WTC11 (cell line): ENCODE measurements at regions not wholly inside any gene's neighbourhood (a gene's known extent, or its start where the extent isn't known, plus 50 kb on each side); places are given as distances from the start of the nearest gene placed in this dataset.

Source experiments
- ATAC-seq: fragments of 200-7000 bp; cut with Tn5 transposase; 2 replicates; pipeline ENCODE4 v1.10.0; 2021; ENCODE audit warnings: mild to moderate bottlenecking, moderate library complexity
- CTCF ChIA-PET: fragments of 300-600 bp; sonication (Branson Sonifier 250); formaldehyde crosslinking; loops from one replicate; lab custom pipeline; 2021; ENCODE audit warnings: antibody characterized with exemption; lab: Charles Lee
- POLR2A ChIA-PET: fragments of 350-600 bp; sonication (Branson Sonifier 250); formaldehyde crosslinking; loops from one replicate; lab custom pipeline; 2021; ENCODE audit warnings: antibody characterized with exemption; lab: Charles Lee
- DNase-seq: peaks from one replicate; pipeline ENCODE4 v3.0.0; 2021; ENCODE audit warnings: low spot score
- H3K27ac Mint-ChIP-seq: 2 replicates; pipeline ENCODE4 v1.8.0; 2021; ENCODE audit warnings: mixed read lengths
- H3K27me3 Mint-ChIP-seq: 2 replicates; pipeline ENCODE4 v1.8.0; 2021; ENCODE audit warnings: low read depth, mild to moderate bottlenecking, moderate library complexity, mixed read lengths
- H3K36me3 Mint-ChIP-seq: 2 replicates; pipeline ENCODE4 v1.8.0; 2021; ENCODE audit warnings: mixed read lengths
- H3K4me1 Mint-ChIP-seq: 2 replicates; pipeline ENCODE4 v1.8.0; 2022; ENCODE audit warnings: mixed read lengths
- H3K4me3 Mint-ChIP-seq: 2 replicates; pipeline ENCODE4 v1.8.0; 2021; ENCODE audit warnings: mild to moderate bottlenecking, moderate library complexity, mixed read lengths
- H3K9me3 Mint-ChIP-seq: 2 replicates; pipeline ENCODE4 v1.8.0; 2021; ENCODE audit warnings: mixed read lengths
- CREB1 ChIP-seq: sonication (generic); formaldehyde crosslinking; IDR thresholded peaks from 2 replicates; pipeline ENCODE4 v1.8.0; 2023; ENCODE audit warnings: mild to moderate bottlenecking, missing genetic modification reagents
- ERG ChIP-seq: fragments of 250-450 bp; sonication (Bioruptor Pico); IDR thresholded peaks from 2 replicates; pipeline ENCODE4 v1.8.0; 2021; ENCODE audit warnings: mild to moderate bottlenecking
- MXD4 ChIP-seq: fragments of 250-450 bp; sonication (Bioruptor Pico); IDR thresholded peaks from 2 replicates; pipeline ENCODE4 v1.8.0; 2021; ENCODE audit warnings: mild to moderate bottlenecking, moderate library complexity, borderline replicate concordance
- NFYB ChIP-seq: sonication (generic); formaldehyde crosslinking; conservative IDR thresholded peaks from 2 replicates; pipeline ENCODE4 v1.8.0; 2022; ENCODE audit warnings: low read depth, missing genetic modification reagents
- PRRX2 ChIP-seq: fragments of 250-450 bp; sonication (Bioruptor Pico); IDR thresholded peaks from 2 replicates; pipeline ENCODE4 v1.8.0; 2021; ENCODE audit warnings: mild to moderate bottlenecking
- RELA ChIP-seq: sonication (generic); formaldehyde crosslinking; IDR thresholded peaks from 2 replicates; pipeline ENCODE4 v1.8.1; 2022; ENCODE audit warnings: missing genetic modification reagents, mild to moderate bottlenecking, borderline replicate concordance
- SMAD4 ChIP-seq: sonication (generic); formaldehyde crosslinking; IDR thresholded peaks from 2 replicates; pipeline ENCODE4 v1.8.0; 2022; ENCODE audit warnings: mild to moderate bottlenecking, missing genetic modification reagents
- TP53 ChIP-seq: sonication (generic); formaldehyde crosslinking; IDR thresholded peaks from 2 replicates; pipeline ENCODE4 v1.8.1; 2023; ENCODE audit warnings: mild to moderate bottlenecking, missing genetic modification reagents
- ZNF416 ChIP-seq: fragments of 250-450 bp; sonication (Bioruptor Pico); IDR thresholded peaks from 2 replicates; pipeline ENCODE4 v1.9.0; 2021; ENCODE audit warnings: mild to moderate bottlenecking, inconsistent platforms
- TF ChIP-seq, protein P1 (sequence below): sonication (generic); formaldehyde crosslinking; IDR thresholded peaks from 2 replicates; pipeline ENCODE4 v1.8.1; 2022; ENCODE audit warnings: missing genetic modification reagents, borderline replicate concordance
- TF ChIP-seq, protein P2 (sequence below): sonication (generic); formaldehyde crosslinking; IDR thresholded peaks from 2 replicates; pipeline ENCODE4 v1.8.0; 2022; ENCODE audit warnings: mild to moderate bottlenecking, missing genetic modification reagents
- TF ChIP-seq, protein P3 (sequence below): sonication (generic); formaldehyde crosslinking; IDR thresholded peaks from 2 replicates; pipeline ENCODE4 v1.8.1; 2022; ENCODE audit warnings: mild to moderate bottlenecking, missing genetic modification reagents, moderate library complexity, borderline replicate concordance
- TF ChIP-seq, protein P4 (sequence below): sonication (generic); formaldehyde crosslinking; IDR thresholded peaks from 2 replicates; pipeline ENCODE4 v1.8.1; 2023; ENCODE audit warnings: mild to moderate bottlenecking, missing genetic modification reagents, borderline replicate concordance
- TF ChIP-seq, protein P5 (sequence below): fragments of 200-600 bp; IDR thresholded peaks from 2 replicates; pipeline ENCODE4 v1.8.0; 2022; ENCODE audit warnings: antibody characterized with exemption

- ATAC-seq (no peak), DNase-seq (no peak)
- peaks cover 10% of the 10 kb centered on the region for H3K36me3 Mint-ChIP-seq
- H3K27me3 Mint-ChIP-seq = peaks cover 4% of the 10 kb centered on the region
- POLR2A ChIA-PET = no interaction called here
- no peak for TF ChIP-seq PRRX2 (CRISPR knock-in tag)
- TF ChIP-seq, protein P1, sequence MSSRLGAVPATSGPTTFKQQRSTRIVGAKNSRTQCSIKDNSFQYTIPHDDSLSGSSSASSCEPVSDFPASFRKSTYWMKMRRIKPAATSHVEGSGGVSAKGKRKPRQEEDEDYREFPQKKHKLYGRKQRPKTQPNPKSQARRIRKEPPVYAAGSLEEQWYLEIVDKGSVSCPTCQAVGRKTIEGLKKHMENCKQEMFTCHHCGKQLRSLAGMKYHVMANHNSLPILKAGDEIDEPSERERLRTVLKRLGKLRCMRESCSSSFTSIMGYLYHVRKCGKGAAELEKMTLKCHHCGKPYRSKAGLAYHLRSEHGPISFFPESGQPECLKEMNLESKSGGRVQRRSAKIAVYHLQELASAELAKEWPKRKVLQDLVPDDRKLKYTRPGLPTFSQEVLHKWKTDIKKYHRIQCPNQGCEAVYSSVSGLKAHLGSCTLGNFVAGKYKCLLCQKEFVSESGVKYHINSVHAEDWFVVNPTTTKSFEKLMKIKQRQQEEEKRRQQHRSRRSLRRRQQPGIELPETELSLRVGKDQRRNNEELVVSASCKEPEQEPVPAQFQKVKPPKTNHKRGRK (CRISPR knock-in tag) = no peak
- TF ChIP-seq CREB1 = no peak
- no peak for TF ChIP-seq MXD4 (CRISPR knock-in tag)
- no peak overlapping the region for H3K27ac Mint-ChIP-seq
- no peaks in the 10 kb centered on the region for H3K4me1 Mint-ChIP-seq
- peaks cover 19% of the 10 kb centered on the region for H3K9me3 Mint-ChIP-seq
- CTCF ChIA-PET = no interaction called here
- H3K4me3 Mint-ChIP-seq = no peak overlapping the region
Measured at GRCh38 chr4:62822306-62822705, 1586.9 kb downstream of the TECRL start.

- no peak overlapping the region for H3K27ac Mint-ChIP-seq
- no peak for TF ChIP-seq RELA (CRISPR knock-in tag)
- no peak for TF ChIP-seq SMAD4 (CRISPR knock-in tag)
- TF ChIP-seq, protein P2, sequence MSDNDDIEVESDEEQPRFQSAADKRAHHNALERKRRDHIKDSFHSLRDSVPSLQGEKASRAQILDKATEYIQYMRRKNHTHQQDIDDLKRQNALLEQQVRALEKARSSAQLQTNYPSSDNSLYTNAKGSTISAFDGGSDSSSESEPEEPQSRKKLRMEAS (CRISPR knock-in tag) = 0 out of 2 replicates have a peak, but pooled peaks have one; percentile 33
- POLR2A ChIA-PET = no interaction called here
Measured at GRCh38 chr4:62816566-62816965, 1592.7 kb downstream of the TECRL start.

GRCh38 chr4:62814510-62815047 lies 1594.7 kb downstream of the TECRL start:
- no peak for TF ChIP-seq ERG
- TF ChIP-seq ZNF416 = no peak
- TF ChIP-seq, protein P3, sequence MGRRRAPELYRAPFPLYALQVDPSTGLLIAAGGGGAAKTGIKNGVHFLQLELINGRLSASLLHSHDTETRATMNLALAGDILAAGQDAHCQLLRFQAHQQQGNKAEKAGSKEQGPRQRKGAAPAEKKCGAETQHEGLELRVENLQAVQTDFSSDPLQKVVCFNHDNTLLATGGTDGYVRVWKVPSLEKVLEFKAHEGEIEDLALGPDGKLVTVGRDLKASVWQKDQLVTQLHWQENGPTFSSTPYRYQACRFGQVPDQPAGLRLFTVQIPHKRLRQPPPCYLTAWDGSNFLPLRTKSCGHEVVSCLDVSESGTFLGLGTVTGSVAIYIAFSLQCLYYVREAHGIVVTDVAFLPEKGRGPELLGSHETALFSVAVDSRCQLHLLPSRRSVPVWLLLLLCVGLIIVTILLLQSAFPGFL = no peak
- TF ChIP-seq NFYB = no peak
- TF ChIP-seq TP53 (CRISPR knock-in tag) = no peak
- TF ChIP-seq, protein P4, sequence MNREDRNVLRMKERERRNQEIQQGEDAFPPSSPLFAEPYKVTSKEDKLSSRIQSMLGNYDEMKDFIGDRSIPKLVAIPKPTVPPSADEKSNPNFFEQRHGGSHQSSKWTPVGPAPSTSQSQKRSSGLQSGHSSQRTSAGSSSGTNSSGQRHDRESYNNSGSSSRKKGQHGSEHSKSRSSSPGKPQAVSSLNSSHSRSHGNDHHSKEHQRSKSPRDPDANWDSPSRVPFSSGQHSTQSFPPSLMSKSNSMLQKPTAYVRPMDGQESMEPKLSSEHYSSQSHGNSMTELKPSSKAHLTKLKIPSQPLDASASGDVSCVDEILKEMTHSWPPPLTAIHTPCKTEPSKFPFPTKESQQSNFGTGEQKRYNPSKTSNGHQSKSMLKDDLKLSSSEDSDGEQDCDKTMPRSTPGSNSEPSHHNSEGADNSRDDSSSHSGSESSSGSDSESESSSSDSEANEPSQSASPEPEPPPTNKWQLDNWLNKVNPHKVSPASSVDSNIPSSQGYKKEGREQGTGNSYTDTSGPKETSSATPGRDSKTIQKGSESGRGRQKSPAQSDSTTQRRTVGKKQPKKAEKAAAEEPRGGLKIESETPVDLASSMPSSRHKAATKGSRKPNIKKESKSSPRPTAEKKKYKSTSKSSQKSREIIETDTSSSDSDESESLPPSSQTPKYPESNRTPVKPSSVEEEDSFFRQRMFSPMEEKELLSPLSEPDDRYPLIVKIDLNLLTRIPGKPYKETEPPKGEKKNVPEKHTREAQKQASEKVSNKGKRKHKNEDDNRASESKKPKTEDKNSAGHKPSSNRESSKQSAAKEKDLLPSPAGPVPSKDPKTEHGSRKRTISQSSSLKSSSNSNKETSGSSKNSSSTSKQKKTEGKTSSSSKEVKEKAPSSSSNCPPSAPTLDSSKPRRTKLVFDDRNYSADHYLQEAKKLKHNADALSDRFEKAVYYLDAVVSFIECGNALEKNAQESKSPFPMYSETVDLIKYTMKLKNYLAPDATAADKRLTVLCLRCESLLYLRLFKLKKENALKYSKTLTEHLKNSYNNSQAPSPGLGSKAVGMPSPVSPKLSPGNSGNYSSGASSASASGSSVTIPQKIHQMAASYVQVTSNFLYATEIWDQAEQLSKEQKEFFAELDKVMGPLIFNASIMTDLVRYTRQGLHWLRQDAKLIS (CRISPR knock-in tag) = no peak
- TF ChIP-seq, protein P5, sequence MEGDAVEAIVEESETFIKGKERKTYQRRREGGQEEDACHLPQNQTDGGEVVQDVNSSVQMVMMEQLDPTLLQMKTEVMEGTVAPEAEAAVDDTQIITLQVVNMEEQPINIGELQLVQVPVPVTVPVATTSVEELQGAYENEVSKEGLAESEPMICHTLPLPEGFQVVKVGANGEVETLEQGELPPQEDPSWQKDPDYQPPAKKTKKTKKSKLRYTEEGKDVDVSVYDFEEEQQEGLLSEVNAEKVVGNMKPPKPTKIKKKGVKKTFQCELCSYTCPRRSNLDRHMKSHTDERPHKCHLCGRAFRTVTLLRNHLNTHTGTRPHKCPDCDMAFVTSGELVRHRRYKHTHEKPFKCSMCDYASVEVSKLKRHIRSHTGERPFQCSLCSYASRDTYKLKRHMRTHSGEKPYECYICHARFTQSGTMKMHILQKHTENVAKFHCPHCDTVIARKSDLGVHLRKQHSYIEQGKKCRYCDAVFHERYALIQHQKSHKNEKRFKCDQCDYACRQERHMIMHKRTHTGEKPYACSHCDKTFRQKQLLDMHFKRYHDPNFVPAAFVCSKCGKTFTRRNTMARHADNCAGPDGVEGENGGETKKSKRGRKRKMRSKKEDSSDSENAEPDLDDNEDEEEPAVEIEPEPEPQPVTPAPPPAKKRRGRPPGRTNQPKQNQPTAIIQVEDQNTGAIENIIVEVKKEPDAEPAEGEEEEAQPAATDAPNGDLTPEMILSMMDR = no peak
- ATAC-seq (peak; percentile 69), DNase-seq (no peak)
- H3K4me3 Mint-ChIP-seq = no peak overlapping the region
- ChIA-PET POLR2A (no interaction called here), CTCF (interaction anchor here (1.0 kb wide), 1 partner anchor 15 kb away, joined by 3 read pairs; no protein-coding TSS in a partner anchor)
- H3K27me3 Mint-ChIP-seq = peaks cover 8% of the 10 kb centered on the region
- H3K4me1 Mint-ChIP-seq = peaks cover 2% of the 10 kb centered on the region; the same call in 1 of the 2 replicates
- peak overlapping the region; percentile 43; the same call in 1 of the 2 replicates for H3K27ac Mint-ChIP-seq
- no peaks in the 10 kb centered on the region for H3K36me3 Mint-ChIP-seq
- H3K9me3 Mint-ChIP-seq = no peaks in the 10 kb centered on the region

More at GRCh38 chr4:62816566-62816965, 1592.7 kb downstream of the TECRL start:
- Mint-ChIP-seq H3K36me3 (no peaks in the 10 kb centered on the region), H3K9me3 (no peaks in the 10 kb centered on the region), H3K4me1 (peaks cover 2% of the 10 kb centered on the region; the same call in 1 of the 2 replicates), H3K4me3 (no peak overlapping the region), H3K27me3 (peaks cover 8% of the 10 kb centered on the region)
- DNase-seq = peak; percentile 11
- CTCF ChIA-PET = no interaction called here
- peak; percentile 53; the same call in 1 of the 2 replicates for ATAC-seq
